GM10248 (cell line): ENCODE measurements at regions not wholly inside any gene's neighbourhood (a gene's known extent, or its start where the extent isn't known, plus 50 kb on each side); places are given as distances from the start of the nearest gene placed in this dataset.

ENCODE experiments used
- CTCF ChIA-PET: fragments of 300-600 bp; sonication (Branson Sonifier 250); formaldehyde crosslinking; extraction: SDS; loops from one replicate; lab custom pipeline; 2021; ENCODE audit warnings: antibody characterized with exemption; lab: Yijun Ruan, JAX
- POLR2A ChIA-PET: fragments of 350-650 bp; sonication (Branson Sonifier 250); formaldehyde crosslinking; extraction: SDS; loops from one replicate; lab custom pipeline; 2020; ENCODE audit warnings: antibody characterized with exemption; lab: Yijun Ruan, JAX
- DNase-seq: peaks from one replicate; pipeline ENCODE4 v3.0.0; 2012; ENCODE audit errors: extremely low spot score
- CTCF ChIP-seq: IDR thresholded peaks from 2 replicates; pipeline ENCODE4 v1.5.1; 2012; ENCODE audit warnings: mild to moderate bottlenecking, low read depth; ENCODE audit errors: extremely low read depth, missing control alignments, control extremely low read depth

- TF ChIP-seq CTCF, result no peak
- POLR2A ChIA-PET, result no interaction called here
- no peak for DNase-seq
- CTCF ChIA-PET, result interaction anchor here (1.3 to 1.6 kb wide), 3 partner anchors 13 to 97 kb away, joined by 3 to 6 read pairs (median 3); no protein-coding TSS in a partner anchor
Observed at GRCh38 chr2:23296691-23297090, 88.3 kb upstream of the KLHL29 start.

GRCh38 chr2:23297112-23297511, 87.9 kb upstream of the KLHL29 start:
- ChIA-PET POLR2A (no interaction called here), CTCF (interaction anchor here (1.6 kb wide), 2 partner anchors 16 to 97 kb away, joined by 3 to 6 read pairs; no protein-coding TSS in a partner anchor)
- DNase-seq, result no peak

GRCh38 chr2:23298551-23298950, 86.4 kb upstream of the KLHL29 start:
- ChIA-PET CTCF (interaction anchor here (1.0 kb wide), 2 partner anchors 14 to 22 kb away, joined by 3 to 6 read pairs; no protein-coding TSS in a partner anchor), POLR2A (no interaction called here)
- DNase-seq, result no peak
- no peak for TF ChIP-seq CTCF

More at GRCh38 chr2:23297112-23297511, 87.9 kb upstream of the KLHL29 start:
- TF ChIP-seq CTCF, result no peak

- no peak for TF ChIP-seq CTCF
- ChIA-PET POLR2A (no interaction called here), CTCF (interaction anchor here (1.0 to 1.1 kb wide), 2 partner anchors 13 kb away, joined by 3 to 6 read pairs; no protein-coding TSS in a partner anchor)
- no peak for DNase-seq
Observed at GRCh38 chr2:23299476-23300195, 85.3 kb upstream of the KLHL29 start.

GRCh38 chr2:23301136-23301535, 83.8 kb upstream of the KLHL29 start:
- DNase-seq, result no peak
- POLR2A ChIA-PET, result no interaction called here
- no peak for TF ChIP-seq CTCF
- CTCF ChIA-PET, result no interaction called here

GRCh38 chr2:23302591-23302990, 82.4 kb upstream of the KLHL29 start:
- CTCF ChIA-PET, result no interaction called here

More at GRCh38 chr2:23302591-23302990, 82.4 kb upstream of the KLHL29 start:
- POLR2A ChIA-PET, result no interaction called here
- DNase-seq, result no peak
- TF ChIP-seq CTCF, result no peak
